H9 (cell line): ENCODE measurements at regions not wholly inside any gene's neighbourhood (a gene's known extent, or its start where the extent isn't known, plus 50 kb on each side); places are given as distances from the start of the nearest gene placed in this dataset.

Experiments used
- DNase-seq: peaks from one replicate; pipeline ENCODE4 v3.0.0-alpha.2; 2017
- H2AFZ ChIP-seq: one replicate; pipeline ENCODE4 v1.6.1; 2013; ENCODE audit warnings: mild to moderate bottlenecking, low read length, control low read depth, moderate library complexity
- H2AK5ac ChIP-seq: 2 replicates; pipeline ENCODE4 v1.6.1; 2013; ENCODE audit warnings: low read length, control low read depth, mixed read lengths; ENCODE audit not compliant: insufficient read length
- H2BK120ac ChIP-seq: one replicate; pipeline ENCODE4 v1.6.1; 2013; ENCODE audit warnings: low read depth, mild to moderate bottlenecking, low read length, control low read depth, inconsistent platforms; ENCODE audit not compliant: poor library complexity, severe bottlenecking
- H2BK12ac ChIP-seq: 2 replicates; pipeline ENCODE4 v1.6.1; 2013; ENCODE audit warnings: low read length, control low read depth, mixed read lengths, low read depth; ENCODE audit not compliant: insufficient read length
- H2BK15ac ChIP-seq: 2 replicates; pipeline ENCODE4 v1.6.1; 2013; ENCODE audit warnings: low read depth, low read length, control low read depth
- H2BK20ac ChIP-seq: one replicate; pipeline ENCODE4 v1.6.1; 2013; ENCODE audit warnings: low read depth, mild to moderate bottlenecking, low read length, control low read depth, inconsistent platforms; ENCODE audit not compliant: poor library complexity, severe bottlenecking
- H2BK5ac ChIP-seq: 2 replicates; pipeline ENCODE4 v1.6.1; 2013; ENCODE audit warnings: low read length, control low read depth, mixed read lengths; ENCODE audit not compliant: insufficient read length
- H3K14ac ChIP-seq: 2 replicates; pipeline ENCODE4 v1.6.1; 2013; ENCODE audit warnings: low read length, control low read depth; ENCODE audit not compliant: insufficient read depth
- H3K18ac ChIP-seq: 2 replicates; pipeline ENCODE4 v1.6.1; 2013; ENCODE audit warnings: low read depth, mild to moderate bottlenecking, mixed read lengths, low read length, control low read depth; ENCODE audit not compliant: insufficient read length
- H3K23ac ChIP-seq: 2 replicates; pipeline ENCODE4 v1.6.1; 2013; ENCODE audit warnings: low read length, control low read depth, mixed read lengths, low read depth; ENCODE audit not compliant: insufficient read length
- H3K23me2 ChIP-seq: 2 replicates; pipeline ENCODE4 v1.6.1; 2013; ENCODE audit warnings: low read depth, mild to moderate bottlenecking, mixed read lengths, low read length, control low read depth; ENCODE audit not compliant: insufficient read length, poor library complexity, severe bottlenecking
- H3K27ac ChIP-seq: 2 replicates; pipeline ENCODE4 v1.5.1; 2013; ENCODE audit warnings: low read length, control low read depth, mixed read lengths, low read depth; ENCODE audit not compliant: insufficient read length
- H3K27me3 ChIP-seq: 2 replicates; pipeline ENCODE4 v1.6.1; 2013; ENCODE audit warnings: low read length, control low read depth, inconsistent platforms; ENCODE audit not compliant: insufficient read depth
- H3K4ac ChIP-seq: 2 replicates; pipeline ENCODE4 v1.6.1; 2013; ENCODE audit warnings: low read depth, mild to moderate bottlenecking, control low read depth, inconsistent platforms, low read length, moderate library complexity
- H3K4me1 ChIP-seq: 2 replicates; pipeline ENCODE4 v1.6.1; 2013; ENCODE audit warnings: low read length, control low read depth, inconsistent platforms; ENCODE audit not compliant: insufficient read depth
- H3K4me2 ChIP-seq: 2 replicates; pipeline ENCODE4 v1.6.1; 2013; ENCODE audit warnings: low read length, control low read depth, mixed read lengths; ENCODE audit not compliant: insufficient read length, insufficient read depth
- H3K56ac ChIP-seq: 2 replicates; pipeline ENCODE4 v1.6.1; 2013; ENCODE audit warnings: low read depth, mild to moderate bottlenecking, mixed read lengths, low read length, control low read depth; ENCODE audit not compliant: insufficient read length
- H3K79me1 ChIP-seq: 2 replicates; pipeline ENCODE4 v1.6.1; 2013; ENCODE audit warnings: low read depth, mild to moderate bottlenecking, moderate library complexity, low read length, control low read depth, inconsistent platforms; ENCODE audit not compliant: insufficient read depth, poor library complexity, severe bottlenecking
- H3K79me2 ChIP-seq: 2 replicates; pipeline ENCODE4 v1.6.1; 2013; ENCODE audit warnings: low read length, control low read depth, inconsistent platforms; ENCODE audit not compliant: insufficient read depth
- H3K9ac ChIP-seq: 2 replicates; pipeline ENCODE4 v1.6.1; 2013; ENCODE audit warnings: low read length, control low read depth, mixed read lengths; ENCODE audit not compliant: insufficient read length; ENCODE audit errors: extremely low read depth
- H3K9me3 ChIP-seq: one replicate; pipeline ENCODE4 v1.6.1; 2013; ENCODE audit warnings: low read depth, low read length, inconsistent platforms; ENCODE audit not compliant: control insufficient read depth
- H3T11ph ChIP-seq: one replicate; pipeline ENCODE4 v1.6.1; 2013; ENCODE audit warnings: mild to moderate bottlenecking, low read length, control low read depth, inconsistent platforms
- H4K20me1 ChIP-seq: one replicate; pipeline ENCODE4 v1.6.1; 2013; ENCODE audit not compliant: control insufficient read depth, insufficient read length, insufficient read depth
- H4K5ac ChIP-seq: 2 replicates; pipeline ENCODE4 v1.6.1; 2013; ENCODE audit warnings: low read depth, mild to moderate bottlenecking, mixed read lengths, low read length, control low read depth; ENCODE audit not compliant: insufficient read length
- H4K8ac ChIP-seq: replicated peaks from 2 replicates; pipeline ENCODE4 v1.6.1; 2013; ENCODE audit warnings: low read length, control low read depth, mixed read lengths, low read depth; ENCODE audit not compliant: insufficient read length
- H4K91ac ChIP-seq: 2 replicates; pipeline ENCODE4 v1.6.1; 2013; ENCODE audit warnings: low read depth, mild to moderate bottlenecking, moderate library complexity, mixed read lengths, low read length, control low read depth; ENCODE audit not compliant: insufficient read length
- H3K27ac Mint-ChIP-seq, 3 experiments: 2 replicates in 2 of 3; 3 replicates in 1 of 3; pipeline ENCODE4 v1.8.0; 2020 to 2021; ENCODE audit warnings: mixed read lengths in 3 of 3, mild to moderate bottlenecking in 1 of 3, moderate library complexity in 1 of 3
- H3K27me3 Mint-ChIP-seq: 2 replicates; pipeline ENCODE4 v1.8.0; 2021; ENCODE audit warnings: low read depth, mild to moderate bottlenecking, moderate library complexity, mixed read lengths
- H3K36me3 Mint-ChIP-seq, 3 experiments: 2 replicates in 2 of 3; 3 replicates in 1 of 3; pipeline ENCODE4 v1.8.0; 2020 to 2021; ENCODE audit warnings: low read depth in 3 of 3, mixed read lengths in 3 of 3; ENCODE audit not compliant: insufficient read depth in 1 of 3
- H3K4me1 Mint-ChIP-seq, 2 experiments: 2 replicates each; pipeline ENCODE4 v1.8.0; 2020; ENCODE audit warnings: mixed read lengths in 2 of 2
- H3K4me3 Mint-ChIP-seq, 2 experiments: 2 replicates in 1 of 2; 3 replicates in 1 of 2; pipeline ENCODE4 v1.8.0; 2020 to 2021; ENCODE audit warnings: mild to moderate bottlenecking in 2 of 2, mixed read lengths in 2 of 2, moderate library complexity in 1 of 2
- H3K9me3 Mint-ChIP-seq, 2 experiments: 2 replicates in 1 of 2; 3 replicates in 1 of 2; pipeline ENCODE4 v1.8.0; 2020; ENCODE audit warnings: mild to moderate bottlenecking in 2 of 2, mixed read lengths in 2 of 2, moderate library complexity in 1 of 2
- CTCF ChIP-seq: fragments of 200-600 bp; sonication (generic); conservative IDR thresholded peaks from 3 replicates; pipeline ENCODE4 v1.8.0; 2021; ENCODE audit warnings: antibody characterized with exemption, mild to moderate bottlenecking
- WGBS: extraction: QIAGEN DNeasy Blood & Tissue Kit; methylation state at CpG from one replicate; pipeline ENCODE4 v1.1.7; 2013; ENCODE audit warnings: missing lambda C conversion rate, low lambda C conversion rate, mixed read lengths; ENCODE audit not compliant: insufficient read length; ENCODE audit errors: extremely low coverage; 5-methylcytosine and 5-hydroxymethylcytosine counted together

GRCh38 chr20:62540504-62540903, 64.7 kb upstream of the GATA5 start:
- Histone ChIP-seq H3K4me2 (no peak overlapping the region), H2BK15ac (no peak overlapping the region), H3T11ph (no peak overlapping the region), H3K14ac (no peak overlapping the region), H3K9me3 (no peaks in the 10 kb centered on the region), H3K4ac (no peak overlapping the region), H2AK5ac (no peak overlapping the region), H2BK5ac (no peak overlapping the region), H3K27ac (no peak overlapping the region), H4K91ac (no peak overlapping the region), H2BK120ac (no peak overlapping the region), H3K9ac (no peak overlapping the region), H3K4me1 (no peaks in the 10 kb centered on the region), H3K23me2 (no peaks in the 10 kb centered on the region), H4K8ac (no peak overlapping the region), H3K18ac (no peak overlapping the region), H2BK20ac (no peak overlapping the region), H2AFZ (no peak overlapping the region), H3K79me1 (no peaks in the 10 kb centered on the region), H3K79me2 (no peaks in the 10 kb centered on the region), H4K20me1 (no peaks in the 10 kb centered on the region), H3K56ac (no peak overlapping the region), H2BK12ac (no peak overlapping the region), H3K23ac (no peak overlapping the region), H3K27me3 (no peaks in the 10 kb centered on the region), H4K5ac (no peak overlapping the region)
- no CpG with 5 or more reads among the region's 14 CpGs for WGBS
- peaks cover 7% of the 10 kb centered on the region for H3K27me3 Mint-ChIP-seq
- H3K4me1 Mint-ChIP-seq = peaks cover 0 to 6% of the 10 kb centered on the region in 2 experiments; a peak in 1 of 4 replicates
- H3K9me3 Mint-ChIP-seq = peaks cover 3 to 5% of the 10 kb centered on the region in 2 experiments; a peak in 4 of 5 replicates
- no peak overlapping the region for H3K4me3 Mint-ChIP-seq
- no peak for DNase-seq
- no peak overlapping the region for H3K27ac Mint-ChIP-seq
- peaks cover 0 to 5% (median 0%) of the 10 kb centered on the region in 3 experiments; a peak in 1 of 7 replicates for H3K36me3 Mint-ChIP-seq
- peak; percentile 51 for TF ChIP-seq CTCF
